IPS DF 4.7 (cell line): ENCODE measurements at regions not wholly inside any gene's neighbourhood (a gene's known extent, or its start where the extent isn't known, plus 50 kb on each side); places are given as distances from the start of the nearest gene placed in this dataset.

ENCODE experiments used
- DNase-seq: peaks from one replicate; pipeline ENCODE4 v3.0.0-alpha.2; 2013; ENCODE audit warnings: low spot score; ENCODE audit errors: extremely low read depth

DNA sequence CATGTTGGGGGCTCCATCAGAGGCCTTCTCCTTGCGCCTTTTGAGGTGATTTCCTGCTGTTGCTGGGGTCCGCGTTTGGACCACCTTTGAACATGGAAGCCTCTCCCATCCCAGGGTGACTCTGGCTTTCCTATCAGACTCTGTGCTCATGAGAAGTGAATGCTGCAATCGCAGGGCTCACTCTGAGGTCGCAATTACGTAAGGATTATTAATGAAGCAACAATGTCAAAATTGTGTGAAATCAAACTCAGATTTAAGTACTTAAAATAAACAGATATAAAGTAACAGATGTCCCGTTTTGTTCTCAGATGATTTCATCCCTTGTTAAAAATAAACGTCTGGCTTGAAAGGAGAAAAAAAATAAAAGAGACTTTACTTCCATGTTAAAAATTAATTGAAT, 634.2 kb downstream of the BNC2 start:
- no peak for DNase-seq

DNA sequence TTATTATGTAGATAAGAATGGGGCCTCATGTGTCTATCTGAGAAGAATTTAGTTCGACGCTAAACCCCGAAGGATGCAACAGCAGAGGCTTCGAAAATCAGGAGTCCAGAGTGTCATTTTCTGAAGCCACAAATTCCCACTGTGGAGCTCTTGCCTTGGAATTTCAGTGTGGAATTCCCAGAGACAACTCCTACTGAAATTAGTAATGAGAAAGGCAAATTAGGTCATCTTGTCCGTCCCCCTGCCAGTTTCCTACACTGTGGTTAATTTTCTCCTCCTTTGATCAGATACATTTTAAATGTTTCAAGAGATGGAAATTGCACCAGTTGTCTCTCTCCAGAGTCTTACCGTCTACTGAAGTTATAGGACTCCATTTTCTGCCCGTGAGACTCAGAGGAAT, 633.6 kb downstream of the BNC2 start:
- no peak for DNase-seq

DNA sequence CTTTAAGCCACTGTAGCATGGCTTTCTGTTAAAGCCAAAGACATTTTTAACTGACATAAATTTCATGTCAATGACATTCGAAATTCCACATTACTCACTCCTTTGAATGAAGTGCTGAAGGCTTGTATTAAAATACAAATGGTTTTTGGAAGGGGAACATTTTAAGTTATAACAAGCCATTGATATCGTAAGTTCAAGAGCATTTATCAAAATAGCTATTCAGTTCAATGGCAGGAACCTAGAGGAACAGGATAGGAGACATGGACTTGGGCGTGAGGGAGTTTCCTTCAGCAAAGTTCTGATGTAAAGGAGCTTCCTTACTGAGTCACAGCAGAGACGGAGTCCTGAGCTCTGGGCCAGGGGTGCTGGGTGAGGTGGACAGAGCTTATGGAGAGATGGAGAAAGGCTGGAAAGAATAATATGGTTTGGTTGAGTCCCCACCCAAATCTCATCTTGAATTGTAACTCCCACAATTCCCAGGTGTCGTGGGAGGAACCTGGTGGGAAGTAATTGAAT, 631.8 kb downstream of the BNC2 start:
- DNase-seq: no peak

DNA sequence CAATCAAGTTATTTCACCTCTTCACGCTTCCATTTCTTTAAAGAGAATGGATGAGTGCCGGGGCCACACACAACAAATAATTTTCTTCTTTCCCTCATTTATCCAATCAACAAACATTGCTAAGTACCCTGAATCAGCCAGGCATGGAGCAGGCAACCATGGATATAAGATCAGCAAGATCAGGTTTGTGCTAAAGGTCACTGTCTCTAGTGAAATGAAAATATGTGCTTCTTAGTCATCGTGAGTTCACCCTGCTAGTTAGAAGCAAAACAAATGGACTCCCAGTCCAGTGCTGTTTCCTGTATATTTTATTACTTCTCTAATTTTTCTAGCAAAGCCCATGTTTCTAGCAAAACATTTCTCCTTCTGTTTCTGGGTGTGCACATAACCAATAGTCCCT, 629.2 kb downstream of the BNC2 start:
- DNase-seq: no peak

DNA sequence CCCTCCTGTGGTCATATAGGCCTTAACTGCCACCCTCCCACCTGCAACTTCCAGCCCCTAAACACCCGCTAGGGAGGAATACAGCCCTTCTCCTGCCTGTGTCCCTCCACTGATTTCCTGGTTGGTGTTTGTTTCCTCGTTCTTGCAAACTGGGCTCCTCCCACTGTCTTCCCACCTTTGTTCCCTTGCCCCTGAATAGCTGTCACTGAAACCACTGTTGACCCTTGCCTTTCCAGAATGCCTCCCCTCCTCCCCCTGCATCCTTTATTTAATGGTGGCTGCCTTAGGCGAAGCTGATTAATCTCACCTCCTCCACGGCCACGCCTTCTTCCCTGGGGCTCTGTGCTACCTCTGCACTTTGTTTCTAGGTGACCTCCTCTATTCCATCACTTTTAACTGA, 626.7 kb downstream of the BNC2 start:
- no peak for DNase-seq

DNA sequence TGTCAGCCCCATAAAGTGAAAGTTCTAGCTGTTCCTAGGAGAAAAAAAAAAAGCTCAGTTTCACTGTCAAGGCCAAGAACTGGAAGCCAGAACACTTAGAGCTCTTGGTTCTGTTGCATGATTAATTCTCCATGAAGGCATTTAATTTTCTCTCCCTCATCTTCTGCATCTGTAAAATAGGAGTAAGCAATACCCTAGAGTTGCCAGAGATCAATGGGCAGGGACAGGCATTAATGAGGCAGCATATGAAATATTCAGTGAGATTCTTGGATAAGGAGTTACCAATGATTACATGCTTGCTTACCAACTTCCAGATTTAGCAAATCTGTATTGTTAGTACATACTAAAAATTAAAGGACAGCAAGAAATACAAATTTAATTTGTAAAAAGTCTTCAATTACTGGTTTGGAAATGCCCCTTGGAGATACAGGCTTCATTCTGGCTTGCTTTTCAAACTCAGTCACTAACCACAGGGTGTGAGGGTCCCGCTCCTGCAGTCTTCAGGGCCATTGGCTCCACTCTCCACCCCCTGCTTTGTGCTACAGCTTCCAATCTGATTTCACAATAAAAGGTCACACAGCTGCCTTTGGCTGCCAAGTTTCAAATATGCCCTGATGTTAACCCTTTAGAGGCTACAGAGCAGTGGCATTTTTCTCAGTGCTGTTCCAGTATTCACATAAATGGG, 624.6 kb downstream of the BNC2 start:
- DNase-seq: no peak

DNA sequence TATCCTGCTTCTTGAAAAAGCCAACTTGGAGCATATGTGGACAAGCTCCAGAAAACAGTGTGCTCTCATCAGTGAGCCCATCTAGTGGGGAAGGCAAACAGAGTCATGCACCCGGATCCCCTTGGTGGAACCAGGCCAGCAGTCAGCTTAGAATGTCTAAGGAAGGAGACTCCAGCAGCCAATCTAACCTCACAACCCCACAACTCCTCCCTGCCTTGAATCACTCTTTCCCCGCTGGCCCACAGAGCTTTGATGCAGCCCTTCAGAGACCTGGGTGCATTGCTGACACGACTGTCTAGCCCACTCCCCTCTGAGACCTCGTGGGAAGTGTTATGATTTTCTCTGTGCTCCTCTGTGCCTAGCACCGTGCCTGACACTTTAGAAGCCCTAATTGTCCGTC, 623.7 kb downstream of the BNC2 start:
- DNase-seq: no peak

DNA sequence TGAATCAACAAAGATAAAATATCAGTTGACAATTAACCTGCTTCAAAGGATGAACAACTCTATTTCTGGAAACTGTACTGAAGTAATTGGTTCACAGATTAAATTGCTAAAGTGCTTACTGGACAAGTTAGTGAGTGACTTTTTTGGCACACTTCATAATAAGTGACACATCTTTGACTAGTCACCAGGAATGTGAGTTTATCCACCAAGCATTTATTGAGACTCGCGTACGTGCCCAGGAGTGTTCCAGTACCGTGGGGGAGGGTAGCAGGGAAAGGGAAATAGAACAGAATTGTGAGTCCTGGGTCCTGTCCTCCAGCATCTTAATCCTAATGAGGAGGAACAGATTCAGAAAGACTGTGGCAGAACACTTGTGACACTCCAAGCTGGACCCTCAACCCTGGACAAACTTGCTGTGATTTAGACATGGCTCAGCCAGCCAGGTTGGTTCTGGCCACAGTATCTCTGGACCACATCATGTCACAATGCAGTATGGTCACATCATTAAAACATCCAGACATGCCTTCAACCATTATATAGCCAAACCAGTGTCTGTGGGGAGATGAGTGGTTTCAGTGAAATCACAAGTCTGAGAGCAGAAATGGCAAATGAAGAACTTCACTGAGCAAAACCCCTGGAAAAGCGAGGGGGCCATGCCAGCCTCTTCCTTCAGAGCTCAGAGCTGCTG, 623.1 kb downstream of the BNC2 start:
- no peak for DNase-seq

DNA sequence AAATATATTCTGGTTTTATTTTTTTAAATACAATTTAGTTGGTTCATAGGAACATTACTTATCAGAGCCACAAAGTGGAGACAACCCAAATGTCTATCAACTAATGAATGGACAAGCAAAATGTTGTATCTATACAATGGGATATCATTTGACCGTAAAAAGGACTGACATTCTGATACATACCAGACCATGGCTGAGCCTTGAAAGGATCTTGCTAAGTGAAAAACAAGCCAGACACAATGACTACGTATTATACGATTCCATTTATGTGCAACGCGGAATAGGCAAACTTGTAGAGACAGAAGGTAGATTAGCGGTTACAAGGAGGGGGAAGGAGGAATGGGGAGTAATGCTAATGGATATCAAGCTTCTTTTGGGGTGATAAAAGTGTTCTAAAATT, 621.6 kb downstream of the BNC2 start:
- DNase-seq: no peak

DNA sequence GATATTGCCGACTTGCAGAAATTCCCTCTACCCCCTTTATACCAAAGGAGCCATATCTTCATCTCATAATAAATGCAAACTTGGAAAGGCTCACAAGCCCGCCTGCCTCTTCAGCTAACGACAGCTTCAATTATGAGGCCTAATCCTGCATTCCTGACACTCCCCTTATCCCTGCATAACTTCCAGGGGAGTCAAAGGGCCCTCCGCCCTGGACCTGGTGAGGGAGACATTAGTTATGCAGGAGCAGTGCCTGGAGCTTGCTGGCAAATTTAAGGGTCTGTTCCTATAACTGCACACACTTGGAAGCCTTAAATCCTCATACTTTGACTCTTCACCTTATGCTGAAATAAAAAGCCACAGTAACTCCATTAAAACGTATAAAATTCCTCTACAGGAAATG, 617.9 kb downstream of the BNC2 start:
- no peak for DNase-seq

DNA sequence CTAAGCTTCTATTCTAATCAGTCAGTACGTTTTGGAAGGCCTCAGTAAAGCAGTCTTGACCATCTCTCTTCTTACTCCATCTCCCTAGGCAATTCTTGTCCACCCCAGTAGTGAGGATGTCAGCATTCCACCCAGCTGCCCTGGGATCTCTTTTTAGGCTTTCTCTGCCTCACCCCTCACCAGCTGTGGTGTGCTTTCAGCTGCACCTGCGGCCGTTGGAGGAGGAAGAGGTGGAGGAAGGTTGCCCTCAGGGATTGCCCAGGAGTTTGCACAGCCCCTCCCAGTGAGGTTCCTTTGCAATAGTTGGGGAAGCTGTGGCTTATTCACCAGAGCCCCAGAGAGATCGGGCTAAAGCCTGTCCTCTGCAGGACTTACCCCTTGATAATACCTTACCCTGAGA, 615.8 kb downstream of the BNC2 start:
- no peak for DNase-seq

DNA sequence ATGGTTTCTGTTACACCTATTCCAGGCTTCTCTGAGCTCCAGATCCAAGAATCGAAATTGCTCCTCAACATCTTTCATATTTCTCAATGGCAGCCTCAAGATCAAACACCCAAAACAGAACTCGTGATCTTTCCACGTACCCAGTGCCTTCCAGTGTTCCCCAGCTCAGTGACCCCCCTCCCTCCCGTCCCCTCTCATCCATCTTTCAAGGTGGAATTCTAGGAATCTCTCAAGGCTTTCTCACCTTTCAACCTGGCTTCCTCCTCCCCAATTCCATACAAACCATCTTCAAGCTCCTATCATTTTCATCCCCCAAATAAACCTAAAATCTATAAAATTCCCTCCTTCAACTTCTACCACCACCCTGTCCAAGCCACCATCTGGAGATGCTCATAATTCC, 615.3 kb downstream of the BNC2 start:
- no peak for DNase-seq

DNA sequence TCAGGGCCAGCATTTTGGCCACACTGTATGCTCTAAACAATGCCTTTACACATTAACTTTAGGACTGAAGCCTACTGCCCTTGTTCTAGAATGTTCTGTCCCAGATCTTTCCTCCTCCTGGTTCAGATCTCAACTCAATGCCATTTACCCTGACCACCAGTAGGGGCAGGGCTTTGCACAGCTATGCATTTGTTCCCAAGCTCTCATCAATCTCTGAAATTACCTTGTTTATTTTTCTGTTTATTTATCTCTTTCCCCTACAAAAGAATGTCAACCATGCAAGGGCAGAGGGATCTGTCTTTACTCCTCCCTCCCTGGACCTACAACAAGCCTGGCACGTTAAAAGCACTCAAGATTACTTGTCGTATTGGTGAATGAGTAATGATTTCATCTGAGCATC, 612.9 kb downstream of the BNC2 start:
- DNase-seq: no peak

DNA sequence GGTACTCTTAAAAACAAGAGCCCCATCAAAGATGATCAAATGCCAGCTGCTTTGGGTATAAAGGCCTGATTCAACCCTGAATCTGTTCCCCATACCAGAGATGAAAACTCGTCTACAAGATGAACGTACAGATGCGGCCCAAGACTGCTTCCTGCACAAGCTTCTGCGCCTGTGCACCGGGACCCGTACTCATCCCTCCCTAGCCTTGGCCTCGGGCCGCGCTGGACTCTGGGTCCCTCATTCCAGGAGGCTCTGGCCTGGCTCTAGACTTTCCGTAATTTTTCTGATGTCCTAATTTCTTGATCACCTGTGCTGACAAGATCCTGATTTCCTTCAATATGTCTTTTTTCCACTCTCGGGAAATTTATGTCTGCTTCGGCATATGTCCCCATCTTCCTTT, 612.3 kb downstream of the BNC2 start:
- no peak for DNase-seq

DNA sequence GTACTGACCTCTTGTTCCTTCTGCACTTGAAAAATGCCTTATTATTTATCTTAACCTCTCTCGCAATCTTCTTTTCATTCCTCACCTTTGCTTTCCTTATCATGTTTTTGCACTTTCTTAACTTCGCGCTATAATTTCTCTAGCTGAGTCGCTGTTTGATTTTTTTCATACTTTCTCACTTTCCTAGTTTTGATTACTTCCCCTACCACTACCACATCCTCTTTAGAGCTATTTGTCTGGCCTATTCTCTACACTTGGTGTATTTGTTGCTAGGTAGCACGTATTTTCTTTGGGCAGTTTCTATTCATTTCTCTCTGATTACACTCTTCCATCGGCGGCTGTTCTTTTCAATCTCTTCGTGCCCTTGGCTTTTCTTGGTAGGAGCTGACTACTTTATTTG, 611.8 kb downstream of the BNC2 start:
- no peak for DNase-seq

DNA sequence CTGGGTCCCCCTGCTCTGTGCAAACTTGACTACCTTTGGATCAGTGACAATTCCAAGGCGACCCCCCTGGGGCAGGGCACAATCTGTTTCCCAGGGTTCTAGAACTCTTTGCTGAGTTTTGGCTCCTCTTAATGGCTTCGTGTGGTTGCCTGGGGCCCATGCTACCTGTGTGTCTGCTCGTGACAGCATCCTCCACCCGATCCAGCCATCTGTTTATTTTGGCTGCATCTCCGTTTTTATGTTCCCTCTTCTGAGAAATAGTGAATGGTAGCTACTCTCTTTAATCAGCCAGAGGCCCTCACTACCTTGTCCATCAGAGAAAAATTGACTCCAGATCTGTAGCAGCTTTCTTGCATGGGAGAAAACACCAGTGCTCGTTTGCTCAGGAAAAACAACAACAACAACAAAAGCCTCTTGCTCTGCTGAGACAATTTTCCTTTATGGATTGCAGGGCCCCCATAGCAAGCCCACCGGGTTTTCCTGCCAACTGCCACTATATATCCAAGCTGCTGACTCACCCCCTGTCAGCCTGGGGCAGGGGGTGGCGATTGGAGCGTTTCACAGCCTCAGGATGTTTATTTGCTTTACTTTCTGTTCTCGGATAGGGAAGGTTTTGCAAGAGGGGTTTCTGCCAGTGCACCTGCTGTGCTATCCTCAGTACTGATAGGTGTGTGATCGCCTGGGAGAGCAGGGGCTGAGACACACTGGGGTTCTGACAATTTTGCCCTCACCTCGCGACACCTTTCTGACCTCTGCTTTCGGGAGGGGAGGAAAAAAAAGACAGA, 607.8 kb downstream of the BNC2 start:
- DNase-seq: no peak

DNA sequence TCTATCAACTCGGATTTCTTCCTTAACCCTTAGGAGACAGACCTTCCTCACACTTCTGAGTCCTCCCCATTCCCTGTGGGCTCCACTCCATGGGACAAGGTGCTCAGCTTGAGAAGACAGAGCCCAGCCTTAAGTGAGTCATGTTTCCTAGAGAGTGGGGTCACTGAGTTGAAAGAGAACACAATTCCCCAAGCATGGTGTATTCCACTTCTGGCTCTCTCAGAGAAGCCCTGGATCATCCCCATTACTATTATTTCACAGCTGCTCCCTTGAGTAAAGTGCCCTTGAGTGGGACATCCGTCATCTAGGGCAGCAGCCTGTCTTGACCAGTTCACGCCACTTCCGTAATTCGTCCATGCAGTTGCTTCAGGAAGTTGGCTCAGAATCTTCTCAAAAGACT, 604.8 kb downstream of the BNC2 start:
- DNase-seq: no peak

DNA sequence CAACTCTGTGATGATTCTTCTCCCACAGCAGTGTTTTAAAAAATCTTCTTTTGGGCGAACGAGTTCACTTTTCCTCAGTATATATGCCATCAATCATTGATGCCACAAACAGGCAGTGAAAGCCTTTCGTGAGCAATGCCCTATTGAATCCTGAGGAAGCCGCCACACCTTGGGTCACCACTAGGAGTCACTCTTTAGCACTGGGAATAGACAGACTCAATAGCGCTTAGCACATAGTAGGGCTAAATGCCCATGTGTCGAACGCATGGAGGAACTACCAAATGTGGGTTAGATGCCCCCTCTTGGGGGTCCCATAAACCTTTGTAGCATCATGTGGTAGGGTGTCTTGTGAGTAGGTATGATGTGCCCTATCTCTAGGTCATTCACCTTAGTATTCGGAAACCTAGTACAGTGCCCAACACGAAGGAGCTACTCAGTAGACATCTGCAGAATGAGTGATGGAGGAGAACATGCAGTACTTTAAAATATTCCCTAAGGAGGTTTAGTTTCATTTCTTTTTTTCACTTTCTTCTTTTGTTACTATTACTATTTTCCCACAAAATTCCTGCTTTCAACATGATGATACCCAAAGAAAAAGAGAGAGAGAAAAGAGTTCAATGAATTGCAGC, 603.7 kb downstream of the BNC2 start:
- DNase-seq: peak; percentile 44

DNA sequence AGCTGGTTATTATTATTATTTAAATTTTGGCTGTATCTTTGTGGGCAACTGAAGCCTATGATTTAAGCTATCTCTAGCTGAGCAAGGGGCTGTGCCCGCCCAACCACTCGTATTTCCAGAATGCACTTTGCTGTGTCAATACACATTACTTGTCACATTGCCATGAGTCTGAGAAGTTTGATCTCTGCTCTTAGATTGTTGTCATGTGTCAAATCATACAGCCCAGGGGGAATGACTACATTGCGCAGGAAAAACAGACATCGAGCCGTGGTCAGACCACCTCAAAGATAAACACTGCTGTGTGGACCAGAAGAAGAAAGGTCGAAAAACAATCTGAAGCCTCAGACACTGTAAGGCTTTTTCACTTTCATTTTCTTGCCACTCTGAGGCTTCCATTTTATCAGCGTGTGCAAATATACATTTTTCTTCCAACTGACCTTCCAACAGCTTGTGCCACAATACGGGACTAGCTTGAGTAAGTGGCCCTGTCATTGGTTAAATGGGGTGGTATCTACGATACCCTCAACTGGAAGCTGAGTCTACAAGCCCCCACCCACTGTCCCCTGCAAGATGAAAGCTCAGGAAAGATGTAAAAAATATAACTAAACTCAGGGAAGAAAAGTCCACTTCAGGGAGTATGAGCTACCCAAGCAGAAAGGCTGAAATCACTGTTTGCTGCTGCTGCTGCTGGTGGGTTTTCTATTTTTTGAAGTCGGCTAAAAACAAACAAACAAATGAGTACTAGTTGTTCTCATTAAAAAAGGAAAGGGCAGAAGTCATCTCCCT, 603.0 kb downstream of the BNC2 start:
- no peak for DNase-seq

DNA sequence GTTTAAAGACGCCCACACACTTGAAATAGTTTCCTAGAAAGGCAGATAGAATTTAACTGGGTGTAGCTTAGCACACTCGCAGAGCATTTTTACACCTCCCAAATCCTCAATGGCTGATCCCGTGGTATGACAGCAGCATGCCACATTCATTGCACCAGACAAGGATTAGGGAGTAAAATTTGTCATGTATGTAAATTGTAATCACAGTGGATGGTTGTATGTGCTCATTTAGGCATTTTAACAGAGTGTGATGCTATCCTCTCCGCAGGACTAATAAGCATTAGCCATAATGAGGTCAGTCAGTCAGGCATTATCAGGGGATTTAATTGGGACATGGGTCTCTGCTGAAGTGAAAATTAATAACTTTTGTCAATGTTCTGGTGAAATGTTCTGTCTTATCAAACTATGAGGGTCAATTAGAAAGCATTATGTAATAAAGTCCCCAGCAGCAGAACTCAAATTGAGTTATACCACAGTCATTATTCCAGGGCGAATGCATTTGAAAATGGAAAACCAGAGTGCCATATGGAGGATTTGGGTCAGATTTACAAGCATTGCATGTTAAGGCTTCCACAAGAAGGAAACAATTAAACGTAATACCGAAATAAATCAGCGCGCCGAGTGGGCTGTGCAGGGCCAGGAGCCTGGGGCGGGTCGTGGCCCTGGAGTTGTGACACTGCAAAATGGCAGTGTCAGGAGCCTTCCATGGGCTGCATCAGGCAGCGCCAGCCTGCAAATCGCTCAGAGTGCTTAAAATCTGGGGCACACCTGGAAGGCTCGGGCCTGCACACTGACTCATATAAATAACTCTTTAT, 602.2 kb downstream of the BNC2 start:
- no peak for DNase-seq
